Liver (tissue), 3 donors: ENCODE measurements at regions not wholly inside any gene's neighbourhood (a gene's known extent, or its start where the extent isn't known, plus 50 kb on each side); places are given as distances from the start of the nearest gene placed in this dataset.

ENCODE experiments used
- ATF3 ChIP-seq: IDR thresholded peaks from 2 replicates; pipeline ENCODE4 v1.6.1; 2016; ENCODE audit warnings: antibody characterized with exemption
- CTCF ChIP-seq: fragments of 150-350 bp; IDR thresholded peaks from 2 replicates; pipeline ENCODE4 v1.5.1; 2017; ENCODE audit warnings: improper control_type of control experiment, low read depth, low read length; ENCODE audit not compliant: missing input control
- JUND ChIP-seq, 2 donors: IDR thresholded peaks; 2 replicates each; pipeline ENCODE4 v1.6.1; 2016; ENCODE audit warnings: antibody characterized with exemption in 2 of 2
- RAD21 ChIP-seq, 2 donors: IDR thresholded peaks; 2 replicates each; pipeline ENCODE4 v1.6.1; 2016; ENCODE audit warnings: antibody characterized with exemption in 2 of 2, mild to moderate bottlenecking in 2 of 2
- REST ChIP-seq: IDR thresholded peaks from 2 replicates; pipeline ENCODE4 v1.6.1; 2016; ENCODE audit warnings: antibody characterized with exemption, mild to moderate bottlenecking
- SP1 ChIP-seq: IDR thresholded peaks from 2 replicates; pipeline ENCODE4 v1.6.1; 2018; ENCODE audit warnings: antibody characterized with exemption, mild to moderate bottlenecking
- TAF1 ChIP-seq: conservative IDR thresholded peaks from 2 replicates; pipeline ENCODE4 v1.6.1; 2016; ENCODE audit warnings: antibody characterized with exemption, mild to moderate bottlenecking
- YY1 ChIP-seq: IDR thresholded peaks from 2 replicates; pipeline ENCODE4 v1.6.1; 2016; ENCODE audit warnings: antibody characterized with exemption, mild to moderate bottlenecking
- donor health status: healthy.
- donor health status: healthy.

GRCh38 chr4:63922146-63922545 lies 487.1 kb downstream of the TECRL start:
- TF ChIP-seq CTCF, result no peak
- no peak for TF ChIP-seq SP1
- no peak for TF ChIP-seq TAF1
- TF ChIP-seq REST, result no peak
- no peak for TF ChIP-seq JUND (IDR thresholded peaks at IDR 0.05)
- TF ChIP-seq YY1, result no peak
- TF ChIP-seq ATF3, result no peak
- TF ChIP-seq RAD21 (IDR thresholded peaks at IDR 0.05), result no peak
